ENCODE measurements at regions not wholly inside any gene's neighbourhood (a gene's known extent, or its start where the extent isn't known, plus 50 kb on each side); places are given as distances from the start of the nearest gene placed in this dataset.
A peak's percentile ranks its signal among the peaks of the same experiment; 100 is the strongest.
"Not testable (repeated sequence)": the region's sequence is repeated elsewhere in the genome, so short reads cannot be mapped to it uniquely, and the experiment has no call there.

DNA sequence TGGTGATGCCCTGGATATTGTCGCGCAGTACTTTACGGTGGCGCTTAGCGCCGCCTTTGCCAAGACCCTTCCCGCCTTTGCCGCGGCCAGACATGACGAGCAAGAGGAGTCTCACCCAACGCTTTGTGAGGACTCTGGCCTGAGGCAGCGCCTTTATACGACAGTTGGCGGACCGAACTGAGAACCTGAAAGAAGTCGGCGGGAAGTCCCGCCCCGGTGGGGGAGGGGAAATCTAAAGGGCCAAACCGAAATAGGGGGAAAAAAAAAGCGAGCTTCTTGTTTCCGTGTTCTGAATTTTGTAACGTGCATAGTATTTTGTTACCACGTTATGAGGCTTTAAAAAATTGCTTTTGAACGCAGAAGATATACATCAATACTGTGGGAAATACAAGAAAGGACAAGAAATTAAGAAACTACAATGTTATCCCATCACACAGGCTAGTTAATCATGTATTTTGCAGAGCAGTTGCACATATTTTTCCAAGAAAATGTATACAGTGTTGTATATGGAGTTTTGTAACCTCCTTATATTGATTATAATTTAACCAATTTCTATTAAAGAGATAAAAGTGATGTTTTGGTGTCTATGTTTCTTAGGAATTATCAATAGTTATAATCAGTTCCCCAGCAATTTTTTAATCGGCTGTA, 80.6 kb downstream of the OR2B2 start:
- TF ChIP-seq POLR2A (IDR thresholded peaks at IDR 0.05), result not testable (repeated sequence)
- TF ChIP-seq, protein P1, sequence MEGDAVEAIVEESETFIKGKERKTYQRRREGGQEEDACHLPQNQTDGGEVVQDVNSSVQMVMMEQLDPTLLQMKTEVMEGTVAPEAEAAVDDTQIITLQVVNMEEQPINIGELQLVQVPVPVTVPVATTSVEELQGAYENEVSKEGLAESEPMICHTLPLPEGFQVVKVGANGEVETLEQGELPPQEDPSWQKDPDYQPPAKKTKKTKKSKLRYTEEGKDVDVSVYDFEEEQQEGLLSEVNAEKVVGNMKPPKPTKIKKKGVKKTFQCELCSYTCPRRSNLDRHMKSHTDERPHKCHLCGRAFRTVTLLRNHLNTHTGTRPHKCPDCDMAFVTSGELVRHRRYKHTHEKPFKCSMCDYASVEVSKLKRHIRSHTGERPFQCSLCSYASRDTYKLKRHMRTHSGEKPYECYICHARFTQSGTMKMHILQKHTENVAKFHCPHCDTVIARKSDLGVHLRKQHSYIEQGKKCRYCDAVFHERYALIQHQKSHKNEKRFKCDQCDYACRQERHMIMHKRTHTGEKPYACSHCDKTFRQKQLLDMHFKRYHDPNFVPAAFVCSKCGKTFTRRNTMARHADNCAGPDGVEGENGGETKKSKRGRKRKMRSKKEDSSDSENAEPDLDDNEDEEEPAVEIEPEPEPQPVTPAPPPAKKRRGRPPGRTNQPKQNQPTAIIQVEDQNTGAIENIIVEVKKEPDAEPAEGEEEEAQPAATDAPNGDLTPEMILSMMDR (IDR thresholded peaks at IDR 0.05 in 8 of 11, conservative IDR thresholded peaks at IDR 0.05 in 3 of 11), result not testable (repeated sequence)
- TF ChIP-seq POLR2AphosphoS5 (IDR thresholded peaks at IDR 0.05), result peak; percentile 78 to 99 (median 87)
